ENCODE measurements at regions not wholly inside any gene's neighbourhood (a gene's known extent, or its start where the extent isn't known, plus 50 kb on each side); places are given as distances from the start of the nearest gene placed in this dataset.

DNA sequence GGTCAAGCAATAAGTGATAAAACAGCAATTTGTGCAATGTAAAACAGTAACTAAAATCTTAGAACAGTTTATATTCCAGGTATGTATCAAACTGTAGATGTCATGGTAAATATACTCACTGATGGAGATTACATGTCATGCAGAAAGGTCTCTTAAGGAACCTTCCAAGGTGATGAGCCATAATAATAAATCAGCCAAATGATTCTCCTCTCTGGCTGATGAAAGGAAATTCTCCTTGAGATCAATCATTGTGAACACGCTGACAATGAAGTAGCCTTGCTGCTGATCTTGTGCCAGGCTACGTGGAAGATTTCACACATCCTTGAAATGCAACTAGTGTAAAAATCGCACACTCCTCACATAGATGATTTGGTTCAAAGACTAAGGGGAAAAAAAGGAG is 392.5 kb upstream of the CDH7 start:
- TF ChIP-seq PATZ1 (CRISPR knock-in tag; IDR thresholded peaks at IDR 0.05; ENCODE audit: borderline replicate concordance): no peak
- no peak for TF ChIP-seq CREB5 (CRISPR knock-in tag; IDR thresholded peaks at IDR 0.05; ENCODE audit: low read depth)
- no peak for TF ChIP-seq PPARA (CRISPR knock-in tag; IDR thresholded peaks at IDR 0.05; ENCODE audit: borderline replicate concordance)
- no peak for TF ChIP-seq ZC3H10 (CRISPR knock-in tag; IDR thresholded peaks at IDR 0.05)
- TF ChIP-seq RARB (CRISPR knock-in tag; IDR thresholded peaks at IDR 0.05): no peak
- no peak for TF ChIP-seq GLIS3 (CRISPR knock-in tag; IDR thresholded peaks at IDR 0.05)
- TF ChIP-seq ZNF8 (CRISPR knock-in tag; IDR thresholded peaks at IDR 0.05): no peak
- TF ChIP-seq, protein P1, sequence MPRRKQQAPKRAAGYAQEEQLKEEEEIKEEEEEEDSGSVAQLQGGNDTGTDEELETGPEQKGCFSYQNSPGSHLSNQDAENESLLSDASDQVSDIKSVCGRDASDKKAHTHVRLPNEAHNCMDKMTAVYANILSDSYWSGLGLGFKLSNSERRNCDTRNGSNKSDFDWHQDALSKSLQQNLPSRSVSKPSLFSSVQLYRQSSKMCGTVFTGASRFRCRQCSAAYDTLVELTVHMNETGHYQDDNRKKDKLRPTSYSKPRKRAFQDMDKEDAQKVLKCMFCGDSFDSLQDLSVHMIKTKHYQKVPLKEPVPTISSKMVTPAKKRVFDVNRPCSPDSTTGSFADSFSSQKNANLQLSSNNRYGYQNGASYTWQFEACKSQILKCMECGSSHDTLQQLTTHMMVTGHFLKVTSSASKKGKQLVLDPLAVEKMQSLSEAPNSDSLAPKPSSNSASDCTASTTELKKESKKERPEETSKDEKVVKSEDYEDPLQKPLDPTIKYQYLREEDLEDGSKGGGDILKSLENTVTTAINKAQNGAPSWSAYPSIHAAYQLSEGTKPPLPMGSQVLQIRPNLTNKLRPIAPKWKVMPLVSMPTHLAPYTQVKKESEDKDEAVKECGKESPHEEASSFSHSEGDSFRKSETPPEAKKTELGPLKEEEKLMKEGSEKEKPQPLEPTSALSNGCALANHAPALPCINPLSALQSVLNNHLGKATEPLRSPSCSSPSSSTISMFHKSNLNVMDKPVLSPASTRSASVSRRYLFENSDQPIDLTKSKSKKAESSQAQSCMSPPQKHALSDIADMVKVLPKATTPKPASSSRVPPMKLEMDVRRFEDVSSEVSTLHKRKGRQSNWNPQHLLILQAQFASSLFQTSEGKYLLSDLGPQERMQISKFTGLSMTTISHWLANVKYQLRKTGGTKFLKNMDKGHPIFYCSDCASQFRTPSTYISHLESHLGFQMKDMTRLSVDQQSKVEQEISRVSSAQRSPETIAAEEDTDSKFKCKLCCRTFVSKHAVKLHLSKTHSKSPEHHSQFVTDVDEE (CRISPR knock-in tag; IDR thresholded peaks at IDR 0.05): no peak
- TF ChIP-seq ZFP3 (CRISPR knock-in tag; IDR thresholded peaks at IDR 0.05): no peak
